Karpas-422 (cell line): ENCODE measurements at regions not wholly inside any gene's neighbourhood (a gene's known extent, or its start where the extent isn't known, plus 50 kb on each side); places are given as distances from the start of the nearest gene placed in this dataset.

Source experiments
- DNase-seq: peaks from one replicate; pipeline ENCODE4 v3.0.0-alpha.2; 2015
- H2AFZ ChIP-seq: fragments of 200-600 bp; sonication (generic); 2 replicates; pipeline ENCODE4 v1.6.1; 2014; ENCODE audit warnings: antibody characterized with exemption, low read length, mixed read lengths
- H3K27ac ChIP-seq: fragments of 200-600 bp; sonication (generic); 2 replicates; pipeline ENCODE4 v1.5.1; 2014; ENCODE audit warnings: mild to moderate bottlenecking, low read length, moderate library complexity
- H3K27me3 ChIP-seq: fragments of 200-600 bp; sonication (generic); 2 replicates; pipeline ENCODE4 v1.6.1; 2014; ENCODE audit warnings: low read length, mixed read lengths
- H3K36me3 ChIP-seq: fragments of 200-600 bp; sonication (generic); 2 replicates; pipeline ENCODE4 v1.6.1; 2014; ENCODE audit warnings: low read length, mixed read lengths; ENCODE audit not compliant: insufficient read depth
- H3K4me1 ChIP-seq: fragments of 200-600 bp; sonication (generic); 2 replicates; pipeline ENCODE4 v1.6.1; 2014; ENCODE audit warnings: mild to moderate bottlenecking, low read length, mixed read lengths
- H3K4me2 ChIP-seq: fragments of 200-600 bp; sonication (generic); 2 replicates; pipeline ENCODE4 v1.6.1; 2014; ENCODE audit warnings: low read length, low read depth, mild to moderate bottlenecking; ENCODE audit not compliant: poor library complexity, severe bottlenecking
- H3K4me3 ChIP-seq: fragments of 200-600 bp; sonication (generic); 2 replicates; pipeline ENCODE4 v1.5.1; 2014; ENCODE audit warnings: mild to moderate bottlenecking, antibody characterized with exemption, low read length, mixed read lengths
- H3K79me2 ChIP-seq: fragments of 200-600 bp; sonication (generic); 2 replicates; pipeline ENCODE4 v1.6.1; 2014; ENCODE audit warnings: mild to moderate bottlenecking, low read length, mixed read lengths
- H3K9ac ChIP-seq: fragments of 200-600 bp; sonication (generic); 2 replicates; pipeline ENCODE4 v1.6.0; 2014; ENCODE audit warnings: low read length
- H3K9me2 ChIP-seq: fragments of 200-600 bp; sonication (generic), shearing (Covaris generic); replicated peaks from 2 replicates; pipeline ENCODE4 v1.6.0; 2014; ENCODE audit warnings: mild to moderate bottlenecking, low read length, moderate library complexity; ENCODE audit not compliant: insufficient read depth
- H3K9me3 ChIP-seq: fragments of 300-700, 200-600 bp; sonication (generic); 2 replicates; pipeline ENCODE4 v1.6.1; 2014; ENCODE audit warnings: low read length, mixed read lengths
- H4K20me1 ChIP-seq: fragments of 200-600 bp; sonication (generic); 2 replicates; pipeline ENCODE4 v1.6.1; 2014; ENCODE audit warnings: mild to moderate bottlenecking, antibody characterized with exemption, low read length, low read depth; ENCODE audit not compliant: insufficient read depth

DNA sequence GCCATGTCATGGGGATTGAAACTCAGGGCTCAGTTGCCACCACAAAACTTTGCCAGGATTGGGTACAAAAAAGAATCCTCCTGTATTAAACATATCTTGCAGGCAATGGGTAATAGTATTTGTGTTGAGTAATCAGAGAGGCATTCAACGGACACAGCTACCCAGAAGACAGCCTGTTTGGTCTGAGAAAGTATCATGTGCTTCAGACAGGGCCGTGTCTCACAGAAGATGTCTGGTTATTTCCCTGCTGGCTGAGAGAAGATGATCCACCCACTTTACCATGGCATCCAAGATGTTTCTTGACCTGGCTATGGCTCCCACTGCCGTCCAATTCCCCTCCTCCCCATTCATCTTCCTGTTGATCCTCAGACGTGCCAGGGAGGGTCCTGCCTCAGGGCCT, 304.3 kb upstream of the XYLT1 start:
- Histone ChIP-seq H3K27ac (no peak overlapping the region), H3K79me2 (no peaks in the 10 kb centered on the region), H3K4me2 (no peak overlapping the region), H2AFZ (no peak overlapping the region), H3K9ac (no peak overlapping the region), H3K9me3 (no peaks in the 10 kb centered on the region), H3K9me2 (no peaks in the 10 kb centered on the region), H3K36me3 (no peaks in the 10 kb centered on the region), H3K4me3 (no peak overlapping the region), H4K20me1 (no peaks in the 10 kb centered on the region), H3K27me3 (0 out of 2 replicates have a peak, but pooled peaks cover 2% of the 10 kb centered on the region), H3K4me1 (no peaks in the 10 kb centered on the region)
- no peak for DNase-seq

DNA sequence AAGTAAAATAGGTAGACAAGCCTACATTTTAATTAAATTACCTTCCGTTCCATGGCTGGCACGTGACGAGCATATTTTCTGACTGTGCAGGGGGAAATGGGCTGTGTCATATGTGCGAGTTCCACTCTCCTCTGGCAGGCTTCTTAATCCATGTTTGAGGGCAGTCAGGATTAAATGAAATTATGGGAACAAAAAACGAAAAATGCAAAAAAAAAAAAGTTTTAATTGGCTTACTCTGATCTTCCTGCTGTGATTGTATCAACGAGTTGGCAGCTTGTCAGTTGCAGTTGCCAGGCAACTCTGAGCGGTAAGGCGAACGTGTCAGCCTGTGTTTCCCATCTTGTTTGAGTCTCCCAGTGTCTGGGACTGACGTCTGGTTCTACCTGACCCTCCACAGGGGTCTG, 302.9 kb upstream of the XYLT1 start:
- H2AFZ ChIP-seq, result no peak overlapping the region
- no peaks in the 10 kb centered on the region for H3K9me2 ChIP-seq
- 0 out of 2 replicates have a peak, but pooled peaks cover 2% of the 10 kb centered on the region for H3K27me3 ChIP-seq
- H3K36me3 ChIP-seq, result no peaks in the 10 kb centered on the region
- H4K20me1 ChIP-seq, result no peaks in the 10 kb centered on the region
- no peak overlapping the region for H3K9ac ChIP-seq
- DNase-seq, result no peak
- H3K4me2 ChIP-seq, result no peak overlapping the region
- no peaks in the 10 kb centered on the region for H3K4me1 ChIP-seq
- H3K27ac ChIP-seq, result no peak overlapping the region
- H3K9me3 ChIP-seq, result no peaks in the 10 kb centered on the region
- H3K4me3 ChIP-seq, result no peak overlapping the region
- no peaks in the 10 kb centered on the region for H3K79me2 ChIP-seq

DNA sequence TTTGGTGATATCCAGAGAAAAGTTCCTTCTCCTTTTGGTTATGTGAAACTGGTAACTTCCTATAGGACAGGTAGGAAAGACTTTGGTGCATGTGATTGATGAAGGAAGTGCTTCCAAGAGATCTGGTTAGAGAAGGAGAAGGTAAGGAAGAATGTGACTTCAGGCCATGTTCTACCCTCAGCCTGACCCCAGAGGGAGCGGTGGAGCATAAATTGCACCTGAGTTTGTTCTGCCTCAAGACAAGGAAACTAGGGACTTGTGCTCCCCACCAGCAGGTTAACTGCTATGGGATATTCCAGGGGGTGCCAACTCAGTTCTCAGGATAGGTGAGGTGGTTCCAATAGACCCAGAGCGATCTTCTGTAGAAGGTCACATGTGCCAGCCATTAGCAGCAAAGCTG, 299.3 kb upstream of the XYLT1 start:
- no peaks in the 10 kb centered on the region for H3K27me3 ChIP-seq

DNA sequence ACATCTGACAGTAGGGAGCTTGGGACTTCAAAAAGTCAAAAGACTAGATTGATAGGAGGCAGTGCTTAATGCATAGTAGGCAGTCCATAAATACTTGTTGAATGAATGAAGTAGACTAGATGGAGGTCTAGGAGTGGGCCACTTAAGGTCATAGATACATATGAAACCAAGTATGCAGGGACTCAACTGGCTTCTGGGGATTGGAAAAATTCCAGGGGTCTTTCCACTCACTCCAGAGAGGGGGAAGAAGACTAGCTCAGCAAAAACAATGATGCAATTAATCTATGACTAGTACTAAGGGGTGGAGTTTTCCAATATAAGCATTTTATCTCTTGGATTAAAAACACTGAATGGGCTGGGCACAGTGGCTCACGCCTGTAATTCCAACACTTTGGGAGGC, 298.3 kb upstream of the XYLT1 start:
- no peaks in the 10 kb centered on the region for H3K9me3 ChIP-seq
- no peaks in the 10 kb centered on the region for H3K27me3 ChIP-seq
- no peaks in the 10 kb centered on the region for H3K36me3 ChIP-seq
- H3K4me2 ChIP-seq, result no peak overlapping the region
- H3K9me2 ChIP-seq, result no peaks in the 10 kb centered on the region
- H4K20me1 ChIP-seq, result no peaks in the 10 kb centered on the region
- no peak overlapping the region for H2AFZ ChIP-seq
- no peak overlapping the region for H3K9ac ChIP-seq
- no peaks in the 10 kb centered on the region for H3K4me1 ChIP-seq
- H3K79me2 ChIP-seq, result no peaks in the 10 kb centered on the region
- no peak overlapping the region for H3K4me3 ChIP-seq
- no peak overlapping the region for H3K27ac ChIP-seq
- no peak for DNase-seq

More for the DNA sequence above, 299.3 kb upstream of the XYLT1 start:
- no peaks in the 10 kb centered on the region for H4K20me1 ChIP-seq
- no peak overlapping the region for H3K4me3 ChIP-seq
- no peak for DNase-seq
- no peak overlapping the region for H3K4me2 ChIP-seq
- H3K79me2 ChIP-seq, result no peaks in the 10 kb centered on the region
- H2AFZ ChIP-seq, result no peak overlapping the region
- H3K9me2 ChIP-seq, result no peaks in the 10 kb centered on the region
- H3K9ac ChIP-seq, result no peak overlapping the region
- no peaks in the 10 kb centered on the region for H3K9me3 ChIP-seq
- H3K4me1 ChIP-seq, result no peaks in the 10 kb centered on the region
- no peaks in the 10 kb centered on the region for H3K36me3 ChIP-seq
- H3K27ac ChIP-seq, result no peak overlapping the region

DNA sequence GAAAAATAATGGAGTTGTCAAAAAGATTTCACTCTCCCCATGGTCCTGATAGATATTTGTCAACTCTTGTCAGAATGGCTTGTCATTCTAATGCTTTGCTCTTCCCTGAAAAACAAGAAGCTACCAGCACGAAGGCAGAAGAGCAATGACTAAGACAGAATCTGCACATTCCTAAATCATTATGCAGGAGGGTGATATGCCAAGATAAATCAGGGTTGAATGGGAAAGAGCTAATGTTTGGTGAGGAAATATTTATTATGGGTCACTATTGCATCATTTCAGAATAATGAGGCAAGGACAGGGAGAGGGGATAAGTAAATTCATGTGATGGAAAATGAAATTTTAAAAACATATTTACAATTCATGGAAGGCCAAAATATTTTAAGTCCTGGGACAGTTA, 297.5 kb upstream of the XYLT1 start:
- Histone ChIP-seq H3K9me3 (no peaks in the 10 kb centered on the region), H3K4me2 (no peak overlapping the region), H3K9ac (no peak overlapping the region), H3K9me2 (no peaks in the 10 kb centered on the region), H3K4me3 (no peak overlapping the region), H3K27ac (no peak overlapping the region), H3K27me3 (no peaks in the 10 kb centered on the region), H2AFZ (no peak overlapping the region), H3K36me3 (no peaks in the 10 kb centered on the region), H3K79me2 (no peaks in the 10 kb centered on the region), H4K20me1 (no peaks in the 10 kb centered on the region), H3K4me1 (no peaks in the 10 kb centered on the region)
- no peak for DNase-seq

DNA sequence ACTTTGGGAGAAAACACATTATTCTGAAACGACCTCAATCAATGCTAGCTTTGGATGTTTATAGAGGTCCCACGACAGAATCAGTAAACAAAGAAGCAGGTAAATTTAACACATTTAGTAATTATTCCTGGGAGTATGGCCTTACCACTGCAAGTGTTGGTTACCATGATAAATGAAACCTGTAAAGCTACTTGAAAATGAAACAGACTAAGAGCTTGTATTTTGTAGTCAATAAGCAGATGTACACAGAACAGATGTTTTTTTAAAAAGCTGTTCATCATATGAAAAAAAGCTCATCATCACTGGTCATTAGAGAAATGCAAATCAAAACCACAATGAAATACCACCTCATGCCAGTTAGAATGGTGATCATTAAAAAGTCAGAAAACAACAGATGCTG, 295.3 kb upstream of the XYLT1 start:
- Histone ChIP-seq H3K4me1 (no peaks in the 10 kb centered on the region), H3K36me3 (no peaks in the 10 kb centered on the region), H3K9me3 (no peaks in the 10 kb centered on the region), H3K27ac (no peak overlapping the region), H3K79me2 (no peaks in the 10 kb centered on the region), H2AFZ (no peak overlapping the region), H3K9me2 (no peaks in the 10 kb centered on the region), H3K9ac (no peak overlapping the region), H3K4me2 (no peak overlapping the region), H3K27me3 (no peaks in the 10 kb centered on the region), H3K4me3 (no peak overlapping the region), H4K20me1 (no peaks in the 10 kb centered on the region)
- no peak for DNase-seq

DNA sequence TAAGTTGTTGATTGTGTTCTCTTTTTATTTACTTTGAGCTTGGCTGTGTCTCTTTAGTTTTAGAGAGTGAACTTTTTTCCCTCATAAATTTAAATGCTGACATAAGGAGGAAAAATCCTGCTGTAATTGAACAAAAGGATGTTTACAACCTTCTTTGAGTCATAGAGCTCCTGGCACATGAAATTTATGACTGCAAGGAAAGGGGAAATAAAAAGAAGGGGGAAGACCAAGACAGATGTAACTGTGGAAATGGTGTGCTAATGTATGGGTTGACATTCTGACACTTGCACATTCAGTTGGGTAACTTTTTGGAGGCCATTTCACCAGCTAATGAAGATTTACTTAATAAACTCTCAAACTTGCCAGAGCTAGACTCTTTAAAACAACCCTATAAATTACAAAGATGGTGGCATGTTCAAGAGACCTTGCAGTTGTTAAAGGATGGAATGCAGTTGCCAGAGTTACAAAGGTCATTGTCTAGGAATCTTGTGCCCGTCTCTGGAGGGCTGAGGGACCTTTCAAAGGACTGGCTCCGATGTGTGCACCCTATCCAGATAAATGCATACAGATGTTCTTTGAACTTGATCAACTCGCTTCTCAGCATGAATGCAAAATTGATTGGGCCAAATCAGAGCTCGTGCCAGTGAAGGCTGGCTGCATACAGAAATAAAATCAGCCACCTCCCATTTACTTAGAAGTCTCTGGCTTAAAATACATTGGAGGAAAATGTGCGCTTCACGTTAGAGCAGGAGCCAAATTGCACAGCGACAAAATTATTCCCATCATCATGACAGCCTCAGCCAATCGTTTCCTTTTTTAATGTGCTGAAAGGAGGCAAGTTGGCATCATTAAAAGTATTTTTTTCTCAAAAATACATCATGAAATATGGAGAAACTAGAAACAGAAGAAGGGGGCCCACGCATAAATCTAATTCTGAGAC, 289.0 kb upstream of the XYLT1 start:
- no peaks in the 10 kb centered on the region for H3K36me3 ChIP-seq
- H2AFZ ChIP-seq, result no peak overlapping the region
- no peaks in the 10 kb centered on the region for H3K4me1 ChIP-seq
- no peak for DNase-seq
- no peaks in the 10 kb centered on the region for H3K9me2 ChIP-seq
- no peak overlapping the region for H3K4me3 ChIP-seq
- no peaks in the 10 kb centered on the region for H3K9me3 ChIP-seq
- no peaks in the 10 kb centered on the region for H4K20me1 ChIP-seq
- H3K27me3 ChIP-seq, result no peaks in the 10 kb centered on the region
- H3K79me2 ChIP-seq, result no peaks in the 10 kb centered on the region
- no peak overlapping the region for H3K27ac ChIP-seq
- H3K4me2 ChIP-seq, result no peak overlapping the region
- H3K9ac ChIP-seq, result no peak overlapping the region

DNA sequence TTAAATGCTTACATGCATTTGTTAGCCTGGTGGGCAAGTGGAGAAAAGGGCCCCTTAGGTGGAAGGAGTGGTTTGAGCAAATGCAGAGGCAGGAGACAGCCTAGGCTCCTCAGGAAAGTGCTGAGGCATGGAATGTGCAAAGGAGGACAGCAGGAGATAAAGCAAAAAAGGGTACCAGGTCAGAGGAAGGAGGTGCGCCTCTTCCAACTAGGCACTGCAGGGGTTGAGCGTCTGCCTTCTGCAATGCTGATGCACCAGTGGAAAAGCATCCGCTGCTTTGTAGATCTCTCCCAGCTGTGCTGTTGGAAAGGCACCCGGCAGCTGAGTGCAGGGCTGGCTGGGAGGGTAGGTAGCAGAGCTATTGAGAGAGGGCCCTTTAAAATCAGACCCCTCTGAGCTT, 287.0 kb upstream of the XYLT1 start:
- H3K4me2 ChIP-seq, result no peak overlapping the region
- no peaks in the 10 kb centered on the region for H3K9me2 ChIP-seq
- no peaks in the 10 kb centered on the region for H3K36me3 ChIP-seq
- no peaks in the 10 kb centered on the region for H3K27me3 ChIP-seq
- no peak overlapping the region for H3K27ac ChIP-seq
- H3K9ac ChIP-seq, result no peak overlapping the region
- H3K9me3 ChIP-seq, result no peaks in the 10 kb centered on the region
- no peaks in the 10 kb centered on the region for H3K4me1 ChIP-seq
- no peak overlapping the region for H3K4me3 ChIP-seq
- no peak overlapping the region for H2AFZ ChIP-seq
- no peak for DNase-seq
- no peaks in the 10 kb centered on the region for H4K20me1 ChIP-seq
- no peaks in the 10 kb centered on the region for H3K79me2 ChIP-seq
